Caco-2 (cell line): ENCODE measurements at regions not wholly inside any gene's neighbourhood (a gene's known extent, or its start where the extent isn't known, plus 50 kb on each side); places are given as distances from the start of the nearest gene placed in this dataset.

Source experiments
- BruUV-seq: library from RNA; stranded (reverse); fragments of 400-500 nt; replicated peaks from 2 replicates; lab custom pipeline; 2021; lab: Mats Ljungman, UMichigan
- CTCF ChIA-PET: fragments of 300-600 bp; sonication (Branson Sonifier 250); formaldehyde crosslinking; loops from one replicate; lab custom pipeline; 2022; ENCODE audit warnings: antibody characterized with exemption; lab: Charles Lee
- POLR2A ChIA-PET: fragments of 300-600 bp; sonication (Branson Sonifier 250); formaldehyde crosslinking; loops from one replicate; lab custom pipeline; 2022; ENCODE audit warnings: antibody characterized with exemption; lab: Charles Lee
- DNase-seq, 2 experiments: peaks; one replicate each; pipeline versions ENCODE4 v3.0.0 to v3.0.0-alpha.2; 2020 to 2022
- H3K27me3 ChIP-seq: replicated peaks from 2 replicates; pipeline ENCODE4 v1.6.0; 2011; ENCODE audit warnings: low read length; ENCODE audit not compliant: control insufficient read depth, insufficient read depth
- H3K36me3 ChIP-seq: 2 replicates; pipeline ENCODE4 v1.5.1; 2011; ENCODE audit warnings: low read length; ENCODE audit not compliant: control insufficient read depth, insufficient read depth
- H3K4me1 ChIP-seq: fragments of 250-450 bp; sonication (Bioruptor Pico); 2 replicates; pipeline ENCODE4 v1.5.1; 2020; ENCODE audit warnings: mild to moderate bottlenecking
- H3K4me3 ChIP-seq: 2 replicates; pipeline ENCODE4 v1.5.1; 2011; ENCODE audit warnings: low read depth, mild to moderate bottlenecking, control low read depth, low read length
- H3K9me3 ChIP-seq: fragments of 250-450 bp; sonication (Bioruptor Pico); 2 replicates; pipeline ENCODE4 v1.5.1; 2020; ENCODE audit warnings: mild to moderate bottlenecking, moderate library complexity
- H3K27ac Mint-ChIP-seq: one replicate; pipeline ENCODE4 v1.8.0; 2022; ENCODE audit warnings: mixed read lengths; ENCODE audit not compliant: unreplicated experiment
- H3K27me3 Mint-ChIP-seq: one replicate; pipeline ENCODE4 v1.8.0; 2022; ENCODE audit warnings: mixed read lengths; ENCODE audit not compliant: insufficient read depth, unreplicated experiment
- H3K36me3 Mint-ChIP-seq: one replicate; pipeline ENCODE4 v1.8.0; 2022; ENCODE audit warnings: mild to moderate bottlenecking, mixed read lengths; ENCODE audit not compliant: insufficient read depth, unreplicated experiment
- H3K4me1 Mint-ChIP-seq: one replicate; pipeline ENCODE4 v1.8.0; 2022; ENCODE audit warnings: low read depth, mixed read lengths; ENCODE audit not compliant: unreplicated experiment
- H3K4me3 Mint-ChIP-seq: one replicate; pipeline ENCODE4 v1.8.0; 2022; ENCODE audit warnings: mild to moderate bottlenecking, moderate library complexity, mixed read lengths; ENCODE audit not compliant: unreplicated experiment
- H3K9me3 Mint-ChIP-seq: one replicate; pipeline ENCODE4 v1.8.0; 2022; ENCODE audit warnings: mixed read lengths; ENCODE audit not compliant: unreplicated experiment
- CTCF ChIP-seq, 2 experiments: fragments of 200-600 bp in 1 of 2; IDR thresholded peaks; 1 replicate in 1 of 2; 2 replicates in 1 of 2; pipeline versions ENCODE4 v1.5.1 to v1.8.0; 2011 to 2022; ENCODE audit warnings: antibody characterized with exemption in 1 of 2, control low read depth in 1 of 2, inconsistent platforms in 1 of 2, low read depth in 1 of 2, low read length in 1 of 2, mild to moderate bottlenecking in 1 of 2, moderate library complexity in 1 of 2; ENCODE audit not compliant: insufficient read depth in 1 of 2, severe bottlenecking in 1 of 2, unreplicated experiment in 1 of 2
- intact Hi-C: fragments of 100-400 bp; cut with micrococcal nuclease; formaldehyde crosslinking; loops from one replicate; pipeline ENCODE4 v1.10.0; 2022; ENCODE audit not compliant: unreplicated experiment

DNA sequence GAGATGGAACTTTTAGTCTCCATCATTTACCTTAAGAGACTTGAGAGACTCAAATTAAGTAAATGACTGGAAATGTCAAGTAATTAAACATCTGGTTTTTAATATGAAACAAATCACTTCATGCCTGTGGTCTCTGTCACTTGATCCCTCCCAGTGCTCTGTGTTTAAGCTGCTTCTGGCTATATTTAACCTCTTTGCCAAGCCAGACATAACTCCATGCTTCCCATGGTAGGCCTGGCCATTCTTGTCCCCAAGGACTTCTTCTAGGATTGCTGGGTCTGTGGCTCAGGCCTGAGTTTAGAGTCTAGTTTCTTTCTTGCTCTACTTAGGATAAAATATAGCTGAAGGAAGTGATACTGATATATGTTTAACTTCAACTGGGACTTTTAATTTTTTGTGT lies 1013.6 kb downstream of the FLRT2 start:
- H3K36me3 ChIP-seq: no peaks in the 10 kb centered on the region
- Mint-ChIP-seq H3K4me1 (no peaks in the 10 kb centered on the region), H3K36me3 (no peaks in the 10 kb centered on the region), H3K4me3 (no peak overlapping the region), H3K9me3 (no peaks in the 10 kb centered on the region), H3K27ac (no peak overlapping the region), H3K27me3 (no peaks in the 10 kb centered on the region)
- H3K27me3 ChIP-seq: no peaks in the 10 kb centered on the region
- intact Hi-C loops: no loop called here
- H3K4me3 ChIP-seq: no peak overlapping the region
- no peaks in the 10 kb centered on the region for H3K9me3 ChIP-seq
- ChIA-PET POLR2A (no interaction called here), CTCF (no interaction called here)
- no TSS peak for BruUV-seq
- no peaks in the 10 kb centered on the region for H3K4me1 ChIP-seq
- TF ChIP-seq CTCF (IDR thresholded peaks at IDR 0.05; ENCODE audit: insufficient read depth in 1 of 2, low read depth in 1 of 2, low read length in 1 of 2, severe bottlenecking in 1 of 2, unreplicated experiment in 1 of 2): no peak
- DNase-seq: no peak

- Histone ChIP-seq H3K4me3 (no peak overlapping the region), H3K27me3 (no peaks in the 10 kb centered on the region), H3K36me3 (no peaks in the 10 kb centered on the region), H3K9me3 (no peaks in the 10 kb centered on the region), H3K4me1 (no peaks in the 10 kb centered on the region)
- intact Hi-C loops: no loop called here
- Mint-ChIP-seq H3K27ac (no peak overlapping the region), H3K4me1 (no peaks in the 10 kb centered on the region), H3K9me3 (no peaks in the 10 kb centered on the region), H3K4me3 (no peak overlapping the region), H3K36me3 (no peaks in the 10 kb centered on the region), H3K27me3 (no peaks in the 10 kb centered on the region)
- no peak for DNase-seq
- CTCF ChIA-PET: no interaction called here
- BruUV-seq: no TSS peak
- TF ChIP-seq CTCF (IDR thresholded peaks at IDR 0.05; ENCODE audit: insufficient read depth in 1 of 2, low read depth in 1 of 2, low read length in 1 of 2, severe bottlenecking in 1 of 2, unreplicated experiment in 1 of 2): no peak
- POLR2A ChIA-PET: no interaction called here
Observed at GRCh38 chr14:86541972-86542371, 1012.0 kb downstream of the FLRT2 start.

DNA sequence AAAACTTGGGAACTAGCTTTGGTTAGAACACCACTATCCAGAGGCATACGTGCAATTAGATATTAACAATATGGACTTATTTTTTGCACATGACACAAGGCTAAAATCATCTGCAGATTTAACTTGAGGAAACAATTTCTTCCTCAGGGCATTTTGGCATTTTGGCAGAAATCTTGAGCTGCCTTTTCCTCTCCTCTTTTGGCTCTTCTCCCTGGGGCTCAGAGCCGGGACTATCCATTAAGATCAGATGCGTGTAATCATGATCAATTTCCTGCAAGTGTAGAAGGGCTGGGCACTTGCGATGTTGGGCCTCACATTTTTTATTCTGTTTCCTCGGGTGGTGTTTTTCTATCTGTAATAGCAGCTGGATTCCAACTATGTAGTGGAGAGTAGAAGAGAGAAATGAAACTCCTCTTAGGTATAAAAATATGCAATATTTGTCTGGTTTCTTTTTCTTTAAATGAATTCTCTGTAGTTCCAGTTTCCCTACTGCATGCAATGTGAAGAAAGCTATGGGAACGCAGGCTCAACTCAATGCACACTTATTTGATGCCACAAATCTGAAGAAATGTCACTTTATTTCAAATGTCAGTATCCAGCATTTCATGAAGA lies 1010.8 kb downstream of the FLRT2 start:
- no peaks in the 10 kb centered on the region for H3K27me3 ChIP-seq
- DNase-seq: no peak
- H3K36me3 ChIP-seq: no peaks in the 10 kb centered on the region
- intact Hi-C loops: no loop called here
- H3K4me1 Mint-ChIP-seq: no peaks in the 10 kb centered on the region
- no peaks in the 10 kb centered on the region for H3K36me3 Mint-ChIP-seq
- H3K27ac Mint-ChIP-seq: no peak overlapping the region
- H3K27me3 Mint-ChIP-seq: no peaks in the 10 kb centered on the region
- CTCF ChIA-PET: no interaction called here
- POLR2A ChIA-PET: no interaction called here
- H3K4me3 Mint-ChIP-seq: no peak overlapping the region
- no peaks in the 10 kb centered on the region for H3K4me1 ChIP-seq
- H3K4me3 ChIP-seq: no peak overlapping the region
- BruUV-seq: no TSS peak
- TF ChIP-seq CTCF (IDR thresholded peaks at IDR 0.05; ENCODE audit: insufficient read depth in 1 of 2, low read depth in 1 of 2, low read length in 1 of 2, severe bottlenecking in 1 of 2, unreplicated experiment in 1 of 2): no peak
- no peaks in the 10 kb centered on the region for H3K9me3 ChIP-seq
- H3K9me3 Mint-ChIP-seq: no peaks in the 10 kb centered on the region
